ENCODE measurements at regions not wholly inside any gene's neighbourhood (a gene's known extent, or its start where the extent isn't known, plus 50 kb on each side); places are given as distances from the start of the nearest gene placed in this dataset.
"Not testable (repeated sequence)": the region's sequence is repeated elsewhere in the genome, so short reads cannot be mapped to it uniquely, and the experiment has no call there.

- peak; percentile 79 for DNase-seq
Observed at GRCh38 chr6:137717074-137718073, 149.7 kb upstream of the TNFAIP3 start.

GRCh38 chr6:137718903-137719302 lies 148.2 kb upstream of the TNFAIP3 start:
- DNase-seq, result not testable (repeated sequence)

DNA sequence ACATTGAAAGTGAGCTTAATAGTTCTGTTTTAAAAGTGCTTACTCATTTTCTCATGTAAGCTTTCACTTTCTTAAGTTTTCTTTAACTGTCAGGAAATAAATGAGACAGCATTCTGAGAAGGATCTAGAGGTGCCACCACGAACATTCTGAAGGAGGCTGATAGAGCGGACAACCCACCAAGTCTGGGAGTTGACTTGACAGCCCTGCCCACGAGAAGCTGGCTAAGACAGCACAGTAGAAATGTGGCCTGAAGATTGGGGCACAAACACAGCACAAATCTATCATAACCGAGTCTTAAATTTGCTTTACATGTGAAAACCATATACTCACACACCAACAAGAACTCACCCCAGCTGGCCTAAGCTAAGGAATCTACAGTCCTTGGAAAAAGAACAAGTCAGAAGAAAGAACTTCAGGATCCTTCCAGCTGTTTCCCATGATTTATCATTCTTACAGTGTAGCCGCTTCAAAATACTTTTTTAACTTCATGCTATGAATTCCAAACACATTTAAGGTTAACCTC lies 144.2 kb upstream of the TNFAIP3 start:
- no peak for DNase-seq

GRCh38 chr6:137723273-137724017 lies 143.6 kb upstream of the TNFAIP3 start:
- no peak for DNase-seq

GRCh38 chr6:137724018-137724403 lies 143.0 kb upstream of the TNFAIP3 start:
- no peak for DNase-seq

GRCh38 chr6:137724495-137725211 lies 142.4 kb upstream of the TNFAIP3 start:
- DNase-seq, result no peak

- DNase-seq, result no peak
Observed at GRCh38 chr6:137725949-137726348, 141.1 kb upstream of the TNFAIP3 start.

- no peak for DNase-seq
Observed at GRCh38 chr6:137726582-137726981, 140.5 kb upstream of the TNFAIP3 start.

- DNase-seq, result no peak
Observed at GRCh38 chr6:137727216-137727765, 139.8 kb upstream of the TNFAIP3 start.

- no peak for DNase-seq
Observed at GRCh38 chr6:137728386-137729349, 138.4 kb upstream of the TNFAIP3 start.

- no peak for DNase-seq
Observed at GRCh38 chr6:137729866-137730629, 137.0 kb upstream of the TNFAIP3 start.

GRCh38 chr6:137731600-137731959 lies 135.5 kb upstream of the TNFAIP3 start:
- no peak for DNase-seq

DNA sequence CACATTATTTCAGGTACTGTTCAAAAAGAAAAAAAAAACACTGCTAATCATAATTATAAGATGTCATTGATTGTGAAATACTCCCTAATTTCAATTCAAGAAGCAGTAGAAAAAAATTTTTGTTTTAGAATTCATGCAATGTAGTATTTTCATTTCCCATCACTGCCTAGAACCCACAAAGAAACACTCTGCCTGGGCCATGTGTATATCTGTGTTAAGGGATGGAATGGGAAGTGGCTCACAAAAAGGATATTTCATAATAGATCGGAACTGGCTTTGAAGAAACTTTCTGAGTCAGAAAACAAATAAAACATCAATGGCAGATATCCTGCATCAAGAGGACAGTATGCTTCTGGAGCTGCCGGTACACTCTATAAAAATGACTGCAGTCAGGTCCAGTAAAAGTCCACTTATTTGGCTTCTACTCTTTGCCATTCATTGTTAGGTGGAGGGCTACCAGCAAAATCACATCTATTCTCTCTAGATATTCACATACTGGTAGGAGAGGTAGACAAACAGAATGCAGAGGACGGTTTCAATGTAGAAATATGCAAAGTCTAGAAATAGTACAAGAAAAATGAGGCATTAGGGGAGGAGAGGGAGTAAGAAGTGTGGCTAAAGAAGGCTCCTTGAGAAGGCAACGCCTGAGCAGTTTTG lies 135.0 kb upstream of the TNFAIP3 start:
- no peak for DNase-seq

DNA sequence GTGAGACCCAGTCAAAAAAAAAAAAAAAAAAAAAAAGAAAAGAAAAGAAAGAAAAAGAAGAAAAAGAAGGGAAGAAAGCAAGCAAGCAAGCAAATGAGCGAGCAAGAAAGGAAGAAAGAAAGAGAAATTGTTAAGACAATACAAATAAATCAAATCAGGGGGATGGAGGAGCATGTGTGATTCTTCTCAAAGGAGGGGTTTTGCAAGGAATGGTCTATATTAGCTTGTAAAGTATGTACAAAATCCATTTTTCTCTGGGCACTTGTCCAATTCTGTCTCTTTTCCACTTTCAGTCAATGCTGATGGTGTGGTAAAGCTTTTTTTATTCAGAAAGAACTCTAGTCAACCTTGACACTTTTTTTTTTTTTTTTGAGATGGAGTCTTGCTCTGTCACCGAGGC lies 133.7 kb upstream of the TNFAIP3 start:
- DNase-seq, result no peak

DNA sequence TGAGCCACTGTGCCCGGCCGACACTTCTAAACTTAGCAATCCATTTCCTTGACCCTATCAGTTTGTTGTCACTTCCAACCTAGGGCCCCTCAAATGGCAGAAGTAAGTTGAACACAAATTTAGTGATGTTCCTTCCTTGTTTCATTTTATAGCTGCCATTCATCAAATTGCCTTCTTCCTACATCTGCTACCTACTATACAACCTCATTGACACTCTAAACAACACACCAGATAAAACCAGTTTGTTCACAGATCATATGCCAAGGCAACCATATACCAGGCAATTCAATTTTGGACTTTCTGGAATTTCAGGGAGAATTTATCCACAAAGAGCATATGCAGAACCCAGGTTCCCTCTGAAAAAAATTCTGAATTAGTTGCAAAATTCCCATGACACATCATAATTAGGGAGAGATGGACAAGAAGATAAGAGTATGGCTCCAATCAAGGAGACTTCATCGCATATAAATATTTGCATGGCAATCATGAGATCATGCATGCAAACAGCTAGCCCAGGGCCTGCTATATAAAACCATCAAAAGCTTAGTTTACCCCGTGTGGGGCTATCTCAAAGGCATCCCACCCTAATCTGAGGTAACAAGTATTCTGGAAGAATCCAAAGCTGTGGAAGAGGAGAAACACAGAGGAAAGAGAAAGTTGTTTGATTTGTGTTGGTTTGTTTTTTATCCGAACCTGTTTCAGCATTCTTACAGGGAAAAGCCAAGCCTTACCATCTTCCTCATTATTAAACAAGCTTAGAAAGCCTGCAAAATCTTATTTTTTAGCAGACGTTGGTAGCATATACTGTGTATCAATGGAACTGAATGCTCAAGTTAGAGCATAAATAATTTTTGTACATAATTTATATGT lies 132.8 kb upstream of the TNFAIP3 start:
- no peak for DNase-seq

DNA sequence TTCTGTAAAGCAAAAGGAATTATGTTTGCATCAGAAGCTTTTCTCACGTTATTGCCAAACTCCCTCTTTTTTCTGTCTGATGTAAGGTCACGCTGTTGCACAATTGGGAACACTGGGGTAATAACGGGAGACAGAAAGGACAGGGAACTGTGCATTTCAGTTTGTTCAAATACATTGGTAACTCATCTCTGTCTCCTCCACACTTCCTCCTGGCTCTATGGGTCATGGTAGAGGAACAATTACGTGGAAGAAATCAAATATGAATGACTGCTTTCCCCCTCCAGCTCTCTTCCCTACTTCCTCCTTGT lies 132.2 kb upstream of the TNFAIP3 start:
- DNase-seq, result no peak

DNA sequence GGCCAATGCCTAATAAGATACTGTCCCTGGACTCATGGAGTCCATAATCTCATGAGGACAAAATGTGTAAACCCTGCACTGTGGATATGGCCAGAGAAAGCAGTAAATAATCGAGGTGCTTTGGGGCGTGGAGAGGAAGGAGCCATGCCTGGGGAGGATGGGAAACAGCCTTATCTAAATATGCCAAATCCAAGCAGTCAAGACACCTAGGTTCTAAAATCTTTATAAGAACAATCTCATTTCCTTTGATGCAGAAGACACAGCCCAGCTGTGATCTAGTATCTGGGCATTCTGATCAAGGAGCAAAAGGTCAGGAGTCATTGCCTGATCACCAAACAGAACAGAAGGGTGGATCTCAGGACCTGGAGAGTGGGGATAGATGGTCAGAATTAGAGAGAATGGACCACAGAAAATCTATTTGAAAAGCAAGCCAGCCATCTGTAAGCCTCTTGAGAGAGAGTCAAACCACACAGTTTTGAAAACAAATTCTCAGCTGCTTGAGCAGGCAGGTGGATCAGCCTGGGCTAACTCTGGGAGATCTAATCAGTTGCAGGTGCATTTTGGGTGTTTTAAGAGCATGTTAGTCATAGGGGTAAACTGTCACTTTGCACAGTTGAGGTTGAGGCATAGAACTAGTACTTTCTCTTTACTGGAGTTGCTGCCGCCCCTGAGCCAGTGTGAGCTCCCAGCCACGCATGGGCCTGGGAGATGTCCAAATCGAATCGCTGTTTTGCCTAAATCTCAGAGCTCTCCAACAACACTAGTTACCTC lies 130.8 kb upstream of the TNFAIP3 start:
- DNase-seq, result peak; percentile 43

DNA sequence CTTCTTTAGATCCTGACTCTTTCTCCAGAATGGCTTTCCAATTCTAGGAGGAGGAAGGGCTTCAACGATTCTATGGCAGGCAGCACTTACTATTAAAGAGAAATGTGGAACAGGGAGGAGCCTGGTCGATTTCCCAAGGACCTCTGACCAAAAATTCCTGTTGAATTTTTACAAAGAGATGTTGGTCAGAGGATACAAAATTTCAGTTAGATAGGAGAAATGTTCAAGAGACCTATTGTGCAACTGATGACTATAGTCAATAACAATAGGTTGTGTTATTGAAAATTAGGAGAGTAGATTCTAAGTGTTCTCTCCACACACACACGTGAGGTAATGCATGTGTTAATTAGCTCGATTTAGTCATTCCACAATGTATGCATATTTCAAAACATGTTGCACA lies 130.1 kb upstream of the TNFAIP3 start:
- no peak for DNase-seq

Data from CD4-positive, alpha-beta T cell treated with Interleukin-6 for 4 hours (primary cell).